Calu3 (cell line): ENCODE measurements at regions not wholly inside any gene's neighbourhood (a gene's known extent, or its start where the extent isn't known, plus 50 kb on each side); places are given as distances from the start of the nearest gene placed in this dataset.

Experiments used
- BruUV-seq: library from RNA; stranded (reverse); fragments of 400-500 nt; replicated peaks from 2 replicates; lab custom pipeline; 2021; lab: Mats Ljungman, UMichigan
- CTCF ChIA-PET: fragments of 300-600 bp; sonication (Branson Sonifier 250); formaldehyde crosslinking; loops from one replicate; lab custom pipeline; 2022; ENCODE audit warnings: antibody characterized with exemption; lab: Charles Lee
- DNase-seq: peaks from one replicate; pipeline ENCODE4 v3.0.0; 2022
- H3K27ac Mint-ChIP-seq: one replicate; pipeline ENCODE4 v1.8.0; 2022; ENCODE audit warnings: mixed read lengths; ENCODE audit not compliant: unreplicated experiment
- H3K27me3 Mint-ChIP-seq: one replicate; pipeline ENCODE4 v1.8.0; 2022; ENCODE audit warnings: mixed read lengths; ENCODE audit not compliant: unreplicated experiment
- H3K36me3 Mint-ChIP-seq: one replicate; pipeline ENCODE4 v1.8.0; 2022; ENCODE audit warnings: mild to moderate bottlenecking, moderate library complexity, mixed read lengths; ENCODE audit not compliant: insufficient read depth, unreplicated experiment
- H3K4me1 Mint-ChIP-seq: one replicate; pipeline ENCODE4 v1.8.0; 2022; ENCODE audit warnings: mild to moderate bottlenecking, low read depth, mixed read lengths; ENCODE audit not compliant: unreplicated experiment
- H3K4me3 Mint-ChIP-seq: one replicate; pipeline ENCODE4 v1.8.0; 2022; ENCODE audit warnings: mild to moderate bottlenecking, low read depth, moderate library complexity, mixed read lengths; ENCODE audit not compliant: unreplicated experiment
- H3K9me3 Mint-ChIP-seq: one replicate; pipeline ENCODE4 v1.8.0; 2022; ENCODE audit warnings: low read depth, mixed read lengths; ENCODE audit not compliant: unreplicated experiment
- intact Hi-C: fragments of 100-400 bp; cut with micrococcal nuclease; formaldehyde crosslinking; loops from one replicate; pipeline ENCODE4 v1.10.0; 2022; ENCODE audit not compliant: unreplicated experiment
- TF ChIP-seq, protein P1 (sequence below): fragments of 200-600 bp; IDR thresholded peaks from one replicate; pipeline ENCODE4 v1.8.0; 2022; ENCODE audit warnings: antibody characterized with exemption; ENCODE audit not compliant: unreplicated experiment

DNA sequence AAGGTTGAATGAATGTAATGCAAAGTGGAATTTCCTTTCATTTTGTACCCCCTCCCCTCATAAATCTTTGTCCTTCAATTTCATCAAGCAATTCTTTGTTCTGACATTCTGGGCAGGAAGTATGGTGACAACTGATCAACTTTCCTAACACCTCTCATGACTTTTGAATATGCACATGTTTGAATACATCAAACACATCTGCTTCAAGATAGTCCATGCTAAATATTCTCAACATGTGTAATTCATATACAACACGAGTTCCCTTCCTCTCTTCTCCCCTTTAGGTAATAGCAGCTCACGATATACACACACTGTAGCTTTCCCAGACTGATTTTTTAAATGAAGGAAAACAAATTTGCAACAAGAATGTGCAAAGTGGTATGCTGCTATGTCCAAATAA, 103.6 kb upstream of the EFNA5 start:
- no peak overlapping the region for H3K27ac Mint-ChIP-seq
- TF ChIP-seq, protein P1, sequence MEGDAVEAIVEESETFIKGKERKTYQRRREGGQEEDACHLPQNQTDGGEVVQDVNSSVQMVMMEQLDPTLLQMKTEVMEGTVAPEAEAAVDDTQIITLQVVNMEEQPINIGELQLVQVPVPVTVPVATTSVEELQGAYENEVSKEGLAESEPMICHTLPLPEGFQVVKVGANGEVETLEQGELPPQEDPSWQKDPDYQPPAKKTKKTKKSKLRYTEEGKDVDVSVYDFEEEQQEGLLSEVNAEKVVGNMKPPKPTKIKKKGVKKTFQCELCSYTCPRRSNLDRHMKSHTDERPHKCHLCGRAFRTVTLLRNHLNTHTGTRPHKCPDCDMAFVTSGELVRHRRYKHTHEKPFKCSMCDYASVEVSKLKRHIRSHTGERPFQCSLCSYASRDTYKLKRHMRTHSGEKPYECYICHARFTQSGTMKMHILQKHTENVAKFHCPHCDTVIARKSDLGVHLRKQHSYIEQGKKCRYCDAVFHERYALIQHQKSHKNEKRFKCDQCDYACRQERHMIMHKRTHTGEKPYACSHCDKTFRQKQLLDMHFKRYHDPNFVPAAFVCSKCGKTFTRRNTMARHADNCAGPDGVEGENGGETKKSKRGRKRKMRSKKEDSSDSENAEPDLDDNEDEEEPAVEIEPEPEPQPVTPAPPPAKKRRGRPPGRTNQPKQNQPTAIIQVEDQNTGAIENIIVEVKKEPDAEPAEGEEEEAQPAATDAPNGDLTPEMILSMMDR = no peak
- CTCF ChIA-PET = interaction anchor here (0.6 kb wide), 1 partner anchor 1636 kb away, joined by 5 read pairs; no protein-coding TSS in a partner anchor
- H3K36me3 Mint-ChIP-seq = no peaks in the 10 kb centered on the region
- DNase-seq = no peak
- no peaks in the 10 kb centered on the region for H3K27me3 Mint-ChIP-seq
- no peaks in the 10 kb centered on the region for H3K4me1 Mint-ChIP-seq
- H3K9me3 Mint-ChIP-seq = no peaks in the 10 kb centered on the region
- BruUV-seq = no TSS peak
- H3K4me3 Mint-ChIP-seq = no peak overlapping the region
- intact Hi-C loops = no loop called here

DNA sequence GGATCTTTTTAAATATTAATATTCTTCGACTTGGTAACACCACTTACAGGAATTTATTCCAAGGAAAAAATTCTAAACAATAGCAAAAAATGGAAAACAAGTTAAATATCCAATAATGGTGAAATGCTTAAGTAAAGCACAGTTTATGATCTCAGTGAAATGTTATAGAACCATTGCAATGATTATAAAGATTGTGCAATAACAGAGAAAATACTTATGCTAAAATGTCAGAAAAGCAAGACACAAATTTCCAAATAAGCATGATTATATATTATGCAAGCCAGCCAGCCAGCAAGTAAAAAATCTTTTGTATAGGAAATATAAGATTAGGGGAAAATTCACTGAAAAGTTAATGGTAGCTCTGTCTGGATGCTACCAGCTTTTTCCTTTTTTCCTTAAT, 102.7 kb upstream of the EFNA5 start:
- Mint-ChIP-seq H3K36me3 (no peaks in the 10 kb centered on the region), H3K27ac (no peak overlapping the region), H3K4me3 (no peak overlapping the region), H3K9me3 (no peaks in the 10 kb centered on the region), H3K4me1 (no peaks in the 10 kb centered on the region), H3K27me3 (no peaks in the 10 kb centered on the region)
- intact Hi-C loops = no loop called here
- TF ChIP-seq, protein P1 = no peak
- DNase-seq = no peak
- CTCF ChIA-PET = no interaction called here
- no TSS peak for BruUV-seq

- Mint-ChIP-seq H3K4me1 (no peaks in the 10 kb centered on the region), H3K27ac (no peak overlapping the region)
- CTCF ChIA-PET = no interaction called here
Observed at GRCh38 chr5:107772418-107773310, 101.9 kb upstream of the EFNA5 start.

GRCh38 chr5:107771926-107772325, 101.2 kb upstream of the EFNA5 start:
- H3K9me3 Mint-ChIP-seq = no peaks in the 10 kb centered on the region
- intact Hi-C loops = no loop called here
- H3K4me1 Mint-ChIP-seq = no peaks in the 10 kb centered on the region
- CTCF ChIA-PET = no interaction called here
- H3K36me3 Mint-ChIP-seq = no peaks in the 10 kb centered on the region
- no peak for DNase-seq
- H3K4me3 Mint-ChIP-seq = no peak overlapping the region
- H3K27me3 Mint-ChIP-seq = no peaks in the 10 kb centered on the region
- no peak overlapping the region for H3K27ac Mint-ChIP-seq
- BruUV-seq = no TSS peak
- TF ChIP-seq, protein P1 = no peak

More at GRCh38 chr5:107772418-107773310, 101.9 kb upstream of the EFNA5 start:
- Mint-ChIP-seq H3K4me3 (no peak overlapping the region), H3K36me3 (no peaks in the 10 kb centered on the region), H3K27me3 (no peaks in the 10 kb centered on the region), H3K9me3 (no peaks in the 10 kb centered on the region)
- TF ChIP-seq, protein P1 = no peak
- no TSS peak for BruUV-seq
- intact Hi-C loops = no loop called here
- no peak for DNase-seq
